ENCODE measurements at regions not wholly inside any gene's neighbourhood (a gene's known extent, or its start where the extent isn't known, plus 50 kb on each side); places are given as distances from the start of the nearest gene placed in this dataset.

GRCh38 chr6:1049170-1049569, 262.7 kb upstream of the FOXQ1 start:
- ChIA-PET POLR2A (no interaction called here), CTCF (no interaction called here)
- H3K9me3 ChIP-seq (ENCODE audit: control extremely low read depth in 1 of 5, control insufficient read depth in 4 of 5, insufficient read depth in 2 of 5, low read depth in 1 of 5, low read length in 4 of 5) = no peaks in the 10 kb centered on the region
- DNase-seq = no peak
- H3K4me1 ChIP-seq (ENCODE audit: control extremely low read depth in 1 of 4, control insufficient read depth in 4 of 4, insufficient read depth in 4 of 4, low read length in 3 of 4) = peaks cover 0 to 7% (median 2%) of the 10 kb centered on the region in 4 experiments
- no CpG with 5 or more reads among the region's 1 CpG for WGBS (ENCODE audit: insufficient coverage)
- H3K27ac ChIP-seq (ENCODE audit: insufficient read depth in 1 of 2, low read depth in 1 of 2, low read length in 2 of 2, poor library complexity in 1 of 2, severe bottlenecking in 2 of 2) = no peak overlapping the region
- no peaks in the 10 kb centered on the region for H3K36me3 ChIP-seq (ENCODE audit: control insufficient read depth in 4 of 4, insufficient read depth in 4 of 4, low read length in 3 of 4)
- H3K4me3 ChIP-seq (ENCODE audit: control insufficient read depth in 1 of 7, extremely low read depth in 1 of 7, insufficient read depth in 4 of 7, low read depth in 2 of 7, low read length in 6 of 7) = no peak overlapping the region
- peaks cover 0 to 23% (median 7%) of the 10 kb centered on the region in 5 experiments for H3K27me3 ChIP-seq (replicated peaks in 2 of 5; ENCODE audit: control insufficient read depth in 4 of 5, insufficient read depth in 5 of 5, low read length in 4 of 5)

GRCh38 chr6:1047981-1048541, 263.8 kb upstream of the FOXQ1 start:
- Histone ChIP-seq H3K9me3 (ENCODE audit: control extremely low read depth in 1 of 5, control insufficient read depth in 4 of 5, insufficient read depth in 2 of 5, low read depth in 1 of 5, low read length in 4 of 5) (no peaks in the 10 kb centered on the region), H3K27ac (ENCODE audit: insufficient read depth in 1 of 2, low read depth in 1 of 2, low read length in 2 of 2, poor library complexity in 1 of 2, severe bottlenecking in 2 of 2) (no peak overlapping the region), H3K4me1 (ENCODE audit: control extremely low read depth in 1 of 4, control insufficient read depth in 4 of 4, insufficient read depth in 4 of 4, low read length in 3 of 4) (peaks cover 0 to 7% (median 2%) of the 10 kb centered on the region in 4 experiments), H3K36me3 (ENCODE audit: control insufficient read depth in 4 of 4, insufficient read depth in 4 of 4, low read length in 3 of 4) (no peaks in the 10 kb centered on the region), H3K27me3 (replicated peaks in 2 of 5; ENCODE audit: control insufficient read depth in 4 of 5, insufficient read depth in 5 of 5, low read length in 4 of 5) (peaks cover 0 to 31% (median 9%) of the 10 kb centered on the region in 5 experiments), H3K4me3 (ENCODE audit: control insufficient read depth in 1 of 7, extremely low read depth in 1 of 7, insufficient read depth in 4 of 7, low read depth in 2 of 7, low read length in 6 of 7) (peak overlapping the region in 2 of 7 experiments; percentile 40 to 54)
- POLR2A ChIA-PET = no interaction called here
- 22% methylated on average over 10 of the region's 13 CpGs for WGBS (ENCODE audit: insufficient coverage)
- CTCF ChIA-PET = no interaction called here
- DNase-seq = peak in 2 of 3 donors; percentile 5

GRCh38 chr6:1045239-1045638, 266.7 kb upstream of the FOXQ1 start:
- 70% methylated on average over 2 of the region's 2 CpGs for WGBS (ENCODE audit: insufficient coverage)
- Histone ChIP-seq H3K27ac (ENCODE audit: insufficient read depth in 1 of 2, low read depth in 1 of 2, low read length in 2 of 2, poor library complexity in 1 of 2, severe bottlenecking in 2 of 2) (no peak overlapping the region), H3K4me3 (ENCODE audit: control insufficient read depth in 1 of 7, extremely low read depth in 1 of 7, insufficient read depth in 4 of 7, low read depth in 2 of 7, low read length in 6 of 7) (no peak overlapping the region), H3K4me1 (ENCODE audit: control extremely low read depth in 1 of 4, control insufficient read depth in 4 of 4, insufficient read depth in 4 of 4, low read length in 3 of 4) (peaks cover 0 to 7% (median 2%) of the 10 kb centered on the region in 4 experiments), H3K9me3 (ENCODE audit: control extremely low read depth in 1 of 5, control insufficient read depth in 4 of 5, insufficient read depth in 2 of 5, low read depth in 1 of 5, low read length in 4 of 5) (peaks cover 0 to 2% (median 0%) of the 10 kb centered on the region in 5 experiments), H3K36me3 (ENCODE audit: control insufficient read depth in 4 of 4, insufficient read depth in 4 of 4, low read length in 3 of 4) (no peaks in the 10 kb centered on the region), H3K27me3 (replicated peaks in 2 of 5; ENCODE audit: control insufficient read depth in 4 of 5, insufficient read depth in 5 of 5, low read length in 4 of 5) (peaks cover 0 to 45% (median 13%) of the 10 kb centered on the region in 5 experiments)
- CTCF ChIA-PET = no interaction called here
- POLR2A ChIA-PET = no interaction called here
- DNase-seq = no peak

- ChIA-PET POLR2A (no interaction called here), CTCF (no interaction called here)
- Histone ChIP-seq H3K9me3 (ENCODE audit: control extremely low read depth in 1 of 5, control insufficient read depth in 4 of 5, insufficient read depth in 2 of 5, low read depth in 1 of 5, low read length in 4 of 5) (peaks cover 0 to 2% (median 0%) of the 10 kb centered on the region in 5 experiments), H3K4me1 (ENCODE audit: control extremely low read depth in 1 of 4, control insufficient read depth in 4 of 4, insufficient read depth in 4 of 4, low read length in 3 of 4) (peaks cover 0 to 7% (median 2%) of the 10 kb centered on the region in 4 experiments), H3K4me3 (ENCODE audit: control insufficient read depth in 1 of 7, extremely low read depth in 1 of 7, insufficient read depth in 4 of 7, low read depth in 2 of 7, low read length in 6 of 7) (no peak overlapping the region), H3K27me3 (replicated peaks in 2 of 5; ENCODE audit: control insufficient read depth in 4 of 5, insufficient read depth in 5 of 5, low read length in 4 of 5) (peaks cover 0 to 48% (median 13%) of the 10 kb centered on the region in 5 experiments), H3K27ac (ENCODE audit: insufficient read depth in 1 of 2, low read depth in 1 of 2, low read length in 2 of 2, poor library complexity in 1 of 2, severe bottlenecking in 2 of 2) (no peak overlapping the region), H3K36me3 (ENCODE audit: control insufficient read depth in 4 of 4, insufficient read depth in 4 of 4, low read length in 3 of 4) (no peaks in the 10 kb centered on the region)
- WGBS (ENCODE audit: insufficient coverage) = 89% methylated on average over 6 of the region's 7 CpGs
- no peak for DNase-seq
Measured at GRCh38 chr6:1044040-1044836, 267.7 kb upstream of the FOXQ1 start.

- no peak overlapping the region for H3K4me3 ChIP-seq (ENCODE audit: control insufficient read depth in 1 of 7, extremely low read depth in 1 of 7, insufficient read depth in 4 of 7, low read depth in 2 of 7, low read length in 6 of 7)
- ChIA-PET POLR2A (no interaction called here), CTCF (no interaction called here)
- H3K4me1 ChIP-seq (ENCODE audit: control extremely low read depth in 1 of 4, control insufficient read depth in 4 of 4, insufficient read depth in 4 of 4, low read length in 3 of 4) = peaks cover 0 to 7% (median 2%) of the 10 kb centered on the region in 4 experiments
- H3K36me3 ChIP-seq (ENCODE audit: control insufficient read depth in 4 of 4, insufficient read depth in 4 of 4, low read length in 3 of 4) = no peaks in the 10 kb centered on the region
- no peak for DNase-seq
- peaks cover 0 to 48% (median 10%) of the 10 kb centered on the region in 5 experiments for H3K27me3 ChIP-seq (replicated peaks in 2 of 5; ENCODE audit: control insufficient read depth in 4 of 5, insufficient read depth in 5 of 5, low read length in 4 of 5)
- no peak overlapping the region for H3K27ac ChIP-seq (ENCODE audit: insufficient read depth in 1 of 2, low read depth in 1 of 2, low read length in 2 of 2, poor library complexity in 1 of 2, severe bottlenecking in 2 of 2)
- peaks cover 0 to 2% (median 0%) of the 10 kb centered on the region in 5 experiments for H3K9me3 ChIP-seq (ENCODE audit: control extremely low read depth in 1 of 5, control insufficient read depth in 4 of 5, insufficient read depth in 2 of 5, low read depth in 1 of 5, low read length in 4 of 5)
- WGBS (ENCODE audit: insufficient coverage) = 59% methylated on average over 5 of the region's 8 CpGs
Measured at GRCh38 chr6:1043458-1043836, 268.5 kb upstream of the FOXQ1 start.

- Histone ChIP-seq H3K36me3 (ENCODE audit: control insufficient read depth in 4 of 4, insufficient read depth in 4 of 4, low read length in 3 of 4) (no peaks in the 10 kb centered on the region), H3K27me3 (replicated peaks in 2 of 5; ENCODE audit: control insufficient read depth in 4 of 5, insufficient read depth in 5 of 5, low read length in 4 of 5) (peaks cover 0 to 46% (median 5%) of the 10 kb centered on the region in 5 experiments), H3K9me3 (ENCODE audit: control extremely low read depth in 1 of 5, control insufficient read depth in 4 of 5, insufficient read depth in 2 of 5, low read depth in 1 of 5, low read length in 4 of 5) (peaks cover 0 to 2% (median 0%) of the 10 kb centered on the region in 5 experiments), H3K4me3 (ENCODE audit: control insufficient read depth in 1 of 7, extremely low read depth in 1 of 7, insufficient read depth in 4 of 7, low read depth in 2 of 7, low read length in 6 of 7) (no peak overlapping the region), H3K27ac (ENCODE audit: insufficient read depth in 1 of 2, low read depth in 1 of 2, low read length in 2 of 2, poor library complexity in 1 of 2, severe bottlenecking in 2 of 2) (no peak overlapping the region), H3K4me1 (ENCODE audit: control extremely low read depth in 1 of 4, control insufficient read depth in 4 of 4, insufficient read depth in 4 of 4, low read length in 3 of 4) (peaks cover 0 to 4% (median under 1%) of the 10 kb centered on the region in 4 experiments)
- no peak for DNase-seq
- CTCF ChIA-PET = no interaction called here
- WGBS (ENCODE audit: insufficient coverage) = 95% methylated on average over 11 of the region's 15 CpGs
- POLR2A ChIA-PET = no interaction called here
Measured at GRCh38 chr6:1042583-1043457, 269.1 kb upstream of the FOXQ1 start.

Data from common myeloid progenitor, CD34-positive (primary cell).